ACHN (cell line): ENCODE measurements at regions not wholly inside any gene's neighbourhood (a gene's known extent, or its start where the extent isn't known, plus 50 kb on each side); places are given as distances from the start of the nearest gene placed in this dataset.
A peak's percentile ranks its signal among the peaks of the same experiment; 100 is the strongest.
"Not testable (repeated sequence)": the region's sequence is repeated elsewhere in the genome, so short reads cannot be mapped to it uniquely, and the experiment has no call there.

Experiments
- DNase-seq: peaks from one replicate; pipeline ENCODE4 v3.0.0-alpha.2; 2015
- in situ Hi-C: cut with HindIII; loops from 2 replicates; pipeline ENCODE4 v1.10.0; 2017; ENCODE audit warnings: low sequenced_read_pairs, low pct_ligation_motif_present, low pct_unique_long_range_greater_than_20kb

- DNase-seq = no peak
- in situ Hi-C loops = no loop called here
Measured at GRCh38 chr5:162996053-162996452, 441.3 kb upstream of the CCNG1 start.

- DNase-seq = peak; percentile 64
- in situ Hi-C loops = no loop called here
Measured at GRCh38 chr5:163005949-163006348, 431.4 kb upstream of the CCNG1 start.

GRCh38 chr5:163022582-163023128 is 414.7 kb upstream of the CCNG1 start:
- no peak for DNase-seq
- in situ Hi-C loops = no loop called here

GRCh38 chr5:163023846-163024245 is 413.5 kb upstream of the CCNG1 start:
- DNase-seq = no peak
- in situ Hi-C loops = no loop called here

- no peak for DNase-seq
- in situ Hi-C loops = no loop called here
Measured at GRCh38 chr5:163024936-163025335, 412.5 kb upstream of the CCNG1 start.

GRCh38 chr5:163033656-163034055 is 403.7 kb upstream of the CCNG1 start:
- DNase-seq = no peak
- in situ Hi-C loops = no loop called here

GRCh38 chr5:163041254-163041653 is 396.1 kb upstream of the CCNG1 start:
- in situ Hi-C loops = no loop called here
- DNase-seq = no peak

GRCh38 chr5:163079618-163080017 is 357.8 kb upstream of the CCNG1 start:
- in situ Hi-C loops = no loop called here
- no peak for DNase-seq

GRCh38 chr5:163089230-163089629 is 348.2 kb upstream of the CCNG1 start:
- in situ Hi-C loops = no loop called here
- no peak for DNase-seq

- DNase-seq = no peak
- in situ Hi-C loops = no loop called here
Measured at GRCh38 chr5:163089926-163090325, 347.5 kb upstream of the CCNG1 start.

- in situ Hi-C loops = no loop called here
Measured at GRCh38 chr5:163094492-163095180, 342.8 kb upstream of the CCNG1 start.

GRCh38 chr5:163104464-163104863 is 332.9 kb upstream of the CCNG1 start:
- no peak for DNase-seq
- in situ Hi-C loops = no loop called here

More at GRCh38 chr5:163094492-163095180, 342.8 kb upstream of the CCNG1 start:
- no peak for DNase-seq

GRCh38 chr5:163105456-163105855 is 331.9 kb upstream of the CCNG1 start:
- peak; percentile 36 for DNase-seq
- in situ Hi-C loops = no loop called here

- DNase-seq = no peak
- in situ Hi-C loops = no loop called here
Measured at GRCh38 chr5:163106098-163106497, 331.3 kb upstream of the CCNG1 start.

GRCh38 chr5:163108351-163108750 is 329.0 kb upstream of the CCNG1 start:
- in situ Hi-C loops = no loop called here
- no peak for DNase-seq

- no peak for DNase-seq
- in situ Hi-C loops = no loop called here
Measured at GRCh38 chr5:163115011-163115410, 322.4 kb upstream of the CCNG1 start.

- DNase-seq, in situ Hi-C loops: not testable (repeated sequence)
Measured at GRCh38 chr5:163116618-163117017, 320.8 kb upstream of the CCNG1 start.

- in situ Hi-C loops = no loop called here
- no peak for DNase-seq
Measured at GRCh38 chr5:163134061-163134460, 303.3 kb upstream of the CCNG1 start.

- in situ Hi-C loops = no loop called here
- DNase-seq = no peak
Measured at GRCh38 chr5:163135849-163136248, 301.5 kb upstream of the CCNG1 start.

- in situ Hi-C loops = no loop called here
- no peak for DNase-seq
Measured at GRCh38 chr5:163161512-163161911, 275.9 kb upstream of the CCNG1 start.
